ENCODE measurements at regions not wholly inside any gene's neighbourhood (a gene's known extent, or its start where the extent isn't known, plus 50 kb on each side); places are given as distances from the start of the nearest gene placed in this dataset.

- no peak for DNase-seq (ENCODE audit: low read depth)
Observed at GRCh38 chr16:50916040-50916439, 174.2 kb downstream of the CYLD start.

DNA sequence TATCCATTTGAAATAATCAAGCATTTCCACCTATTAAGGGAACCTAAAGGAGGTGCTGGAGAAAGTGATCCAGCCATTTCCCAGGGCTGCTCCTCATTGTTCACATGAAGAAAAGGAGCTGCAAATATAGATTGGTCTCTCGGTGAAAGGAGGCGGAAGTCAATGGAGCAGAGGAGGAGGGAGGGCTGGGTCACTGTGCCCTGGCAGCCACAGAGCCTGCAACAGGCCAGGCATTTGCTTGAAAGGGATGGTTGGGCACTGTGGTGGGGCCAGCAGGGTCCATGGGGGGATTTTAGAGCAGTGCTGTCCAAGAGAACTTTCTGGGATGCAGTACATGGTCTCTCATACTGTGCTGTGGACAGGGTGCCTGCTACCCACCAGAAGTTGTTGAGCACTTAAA lies 173.2 kb downstream of the CYLD start:
- DNase-seq (ENCODE audit: low read depth) = no peak

DNA sequence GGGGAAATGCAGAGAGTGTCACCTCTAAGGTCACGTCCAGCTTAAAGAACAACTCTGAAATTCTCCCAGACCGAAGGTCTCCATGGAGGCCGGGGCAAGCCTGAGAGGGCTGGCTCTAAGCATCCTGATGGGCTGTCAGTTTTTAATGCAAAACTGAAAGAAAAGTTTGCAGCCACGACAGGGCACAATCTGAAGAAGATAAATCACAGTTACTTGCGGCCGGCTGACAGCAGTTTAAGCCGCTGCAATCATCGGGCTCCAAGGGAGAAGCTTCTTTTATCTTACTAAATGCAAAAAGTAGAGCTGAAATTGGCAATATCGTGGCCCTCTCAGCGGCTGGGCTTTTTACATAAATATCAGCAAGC lies 168.8 kb downstream of the CYLD start:
- DNase-seq (ENCODE audit: low read depth) = no peak

- DNase-seq (ENCODE audit: low read depth) = no peak
Observed at GRCh38 chr16:50909831-50910735, 168.2 kb downstream of the CYLD start.

DNA sequence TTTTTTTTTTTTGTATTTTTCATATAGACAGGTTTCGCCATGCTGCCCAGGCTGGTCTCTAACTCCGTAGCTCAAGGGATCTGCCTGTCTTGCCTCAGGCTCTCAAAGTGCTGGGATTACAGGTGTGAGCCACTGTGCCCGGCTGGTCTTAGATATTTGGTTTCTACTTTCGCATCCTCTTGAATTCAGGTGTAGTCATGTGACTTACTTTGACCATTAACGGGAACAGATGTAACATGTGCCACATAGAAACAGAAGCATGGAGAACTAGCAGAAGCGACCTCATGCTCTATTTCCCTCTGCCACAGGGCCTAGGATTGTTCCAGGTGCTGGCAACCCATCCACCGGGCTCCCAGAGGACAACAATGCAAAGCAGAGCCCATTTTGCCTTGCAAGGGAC lies 166.6 kb downstream of the CYLD start:
- no peak for DNase-seq (ENCODE audit: low read depth)

- DNase-seq (ENCODE audit: low read depth) = no peak
Observed at GRCh38 chr16:50906454-50906853, 164.6 kb downstream of the CYLD start.

- no peak for DNase-seq (ENCODE audit: low read depth)
Observed at GRCh38 chr16:50902457-50902856, 160.6 kb downstream of the CYLD start.

- DNase-seq (ENCODE audit: low read depth) = no peak
Observed at GRCh38 chr16:50901062-50901461, 159.2 kb downstream of the CYLD start.

GRCh38 chr16:50900391-50900942 lies 158.6 kb downstream of the CYLD start:
- DNase-seq (ENCODE audit: low read depth) = no peak

GRCh38 chr16:50899951-50900350 lies 158.1 kb downstream of the CYLD start:
- DNase-seq (ENCODE audit: low read depth) = no peak

GRCh38 chr16:50889746-50890145 lies 147.9 kb downstream of the CYLD start:
- DNase-seq (ENCODE audit: low read depth) = no peak

DNA sequence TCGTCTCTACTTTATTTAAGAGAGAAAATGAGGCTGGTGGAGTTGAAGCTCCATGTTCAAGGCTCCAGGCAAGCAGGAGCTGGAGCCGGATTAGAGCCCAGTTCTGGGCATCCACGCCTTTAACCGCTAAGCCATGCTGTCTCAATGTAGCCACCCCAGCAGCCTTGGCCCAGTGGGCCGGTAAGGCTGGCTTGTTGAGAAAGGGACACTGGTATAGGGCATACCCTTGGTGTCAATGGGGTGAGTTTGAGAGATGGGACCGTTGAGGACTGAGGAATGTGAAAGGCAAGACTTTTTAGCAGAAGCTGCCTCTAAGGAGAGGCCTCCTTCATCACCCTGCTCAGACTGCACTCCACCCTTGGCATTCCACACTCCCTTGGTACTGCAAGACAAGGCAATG lies 147.4 kb downstream of the CYLD start:
- no peak for DNase-seq (ENCODE audit: low read depth)

DNA sequence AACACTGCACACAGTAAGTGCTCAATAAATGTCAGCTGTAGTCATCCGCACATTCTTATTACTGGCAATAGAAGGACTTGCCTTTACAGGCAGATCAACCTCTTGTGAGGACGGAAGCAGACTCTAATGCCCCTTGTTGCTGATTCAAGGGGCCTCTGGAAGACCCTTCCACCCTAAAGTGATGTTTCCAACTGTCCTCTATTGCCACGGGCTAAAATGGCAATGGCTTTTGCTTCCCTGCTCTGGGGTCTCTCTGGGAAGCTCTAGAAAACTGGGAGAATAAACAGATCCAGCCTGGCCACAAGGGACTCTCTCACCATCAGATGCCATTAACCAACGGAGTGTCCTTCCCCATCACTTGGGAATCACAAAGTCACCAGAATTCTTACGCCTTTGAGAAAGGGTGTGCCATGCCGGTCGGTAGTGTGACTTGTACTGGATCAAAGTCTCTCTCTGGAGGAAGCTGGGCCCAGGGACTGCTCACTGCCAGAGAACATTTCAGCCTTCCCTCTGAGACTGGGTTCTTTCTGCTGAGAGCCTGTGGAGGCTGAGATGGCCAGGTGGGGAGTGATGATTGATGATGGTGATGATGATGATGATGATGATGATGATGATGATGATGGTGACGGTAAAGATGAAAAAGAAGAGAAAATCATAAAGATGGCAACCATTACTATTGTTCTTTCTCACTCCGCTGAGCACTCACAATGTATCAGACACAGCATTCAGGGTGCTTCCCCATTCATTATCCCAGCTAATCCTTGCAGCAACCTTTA lies 146.8 kb downstream of the CYLD start:
- DNase-seq (ENCODE audit: low read depth) = no peak

- no peak for DNase-seq (ENCODE audit: low read depth)
Observed at GRCh38 chr16:50887500-50888298, 145.8 kb downstream of the CYLD start.

DNA sequence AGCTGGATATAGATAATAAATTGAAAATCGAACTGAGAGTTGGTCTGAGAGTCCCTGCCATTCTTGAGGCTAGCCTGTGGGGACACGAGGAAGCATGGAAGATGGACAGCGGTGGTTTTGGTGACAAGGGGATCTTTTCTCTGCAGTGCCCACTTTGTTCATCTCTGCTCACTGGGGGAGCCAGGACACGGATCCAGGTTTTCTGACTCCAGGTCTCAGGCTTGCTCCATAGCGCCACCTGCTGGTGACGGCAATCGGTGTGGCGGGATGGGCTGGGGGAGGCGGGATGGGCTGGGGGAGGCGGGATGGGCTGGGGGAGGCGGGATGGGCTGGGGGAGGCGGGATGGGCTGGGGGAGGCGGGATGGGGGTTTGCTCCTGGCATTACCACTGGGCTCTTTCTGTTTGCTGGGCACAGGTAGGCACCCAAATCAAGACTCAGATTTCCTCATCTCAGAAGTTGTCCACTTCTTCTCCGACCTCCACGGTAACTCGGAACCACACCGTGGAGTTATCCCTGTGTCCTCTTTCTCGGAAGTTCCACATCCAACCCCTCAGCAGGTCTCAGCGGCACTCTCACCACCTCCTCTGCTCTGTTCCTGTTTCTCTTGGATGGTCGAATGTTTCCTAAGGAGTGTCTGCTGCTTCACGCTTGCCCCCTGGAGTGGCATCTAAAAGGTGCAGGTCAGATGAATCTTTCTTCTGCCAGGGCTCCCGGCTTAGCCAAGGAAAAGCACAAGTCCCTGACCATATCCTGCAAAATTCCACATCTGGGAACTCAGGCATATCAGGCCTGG lies 142.4 kb downstream of the CYLD start:
- DNase-seq (ENCODE audit: low read depth) = no peak

DNA sequence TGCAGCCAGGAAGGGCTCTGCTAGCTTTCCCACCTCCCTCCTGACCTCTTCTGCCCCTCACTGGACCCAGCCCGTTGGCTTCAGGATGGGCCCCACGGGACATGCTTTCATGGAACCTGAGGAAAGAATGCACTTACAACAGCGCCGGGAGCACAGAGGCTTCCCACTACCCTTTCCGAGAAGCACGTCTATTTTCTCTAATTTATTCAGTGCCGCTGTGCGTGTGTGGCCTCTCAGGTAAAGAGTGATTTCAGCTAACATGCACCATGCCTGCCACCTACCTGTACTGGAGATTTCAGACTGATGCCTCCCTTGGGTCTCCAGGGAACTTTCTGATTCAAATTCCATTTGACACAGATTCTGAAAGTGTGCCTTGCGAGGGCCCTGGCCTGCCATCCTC lies 140.1 kb downstream of the CYLD start:
- DNase-seq (ENCODE audit: low read depth) = no peak

- no peak for DNase-seq (ENCODE audit: low read depth)
Observed at GRCh38 chr16:50881331-50881830, 139.5 kb downstream of the CYLD start.

GRCh38 chr16:50880926-50881325 lies 139.0 kb downstream of the CYLD start:
- no peak for DNase-seq (ENCODE audit: low read depth)

DNA sequence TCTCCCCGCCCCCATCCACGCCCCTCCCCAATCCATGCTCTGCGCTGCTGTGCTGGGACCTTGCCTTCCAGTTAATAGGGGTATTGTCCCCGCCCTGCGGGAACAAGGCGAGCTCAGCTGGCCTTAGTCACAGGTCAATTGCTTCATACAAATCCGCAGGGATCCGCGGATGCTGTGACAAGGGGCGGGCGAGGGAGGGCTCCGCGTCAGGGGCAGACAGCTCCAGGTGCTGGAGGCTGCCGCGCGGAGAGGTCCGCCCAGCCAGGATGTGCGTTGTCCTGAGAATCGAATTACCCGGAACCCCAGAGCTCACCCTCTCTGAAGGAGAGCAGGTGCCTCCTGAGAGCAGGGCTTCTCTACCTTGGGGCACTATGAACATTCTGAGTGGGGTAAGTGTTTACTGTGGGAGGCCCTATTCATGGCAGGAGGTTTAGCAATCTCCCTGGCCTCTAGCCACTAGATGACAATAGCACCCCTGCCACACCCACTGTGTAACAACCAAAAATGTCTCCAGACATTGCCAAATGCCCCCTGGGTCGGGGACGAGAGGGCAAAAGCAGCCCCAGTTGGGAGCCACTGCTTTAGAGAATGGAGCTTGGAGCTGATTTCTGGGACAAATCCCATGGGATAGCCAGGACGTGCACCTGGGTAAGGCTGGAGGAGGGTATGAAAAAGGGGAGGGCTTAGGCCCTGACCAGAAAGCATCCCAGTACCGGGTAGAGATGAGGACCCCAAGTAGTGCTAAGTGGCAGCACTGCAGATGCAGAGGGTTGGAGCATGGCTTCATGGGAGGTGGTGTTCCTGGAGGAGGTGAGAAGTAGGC lies 138.2 kb downstream of the CYLD start:
- DNase-seq (ENCODE audit: low read depth) = no peak

DNA sequence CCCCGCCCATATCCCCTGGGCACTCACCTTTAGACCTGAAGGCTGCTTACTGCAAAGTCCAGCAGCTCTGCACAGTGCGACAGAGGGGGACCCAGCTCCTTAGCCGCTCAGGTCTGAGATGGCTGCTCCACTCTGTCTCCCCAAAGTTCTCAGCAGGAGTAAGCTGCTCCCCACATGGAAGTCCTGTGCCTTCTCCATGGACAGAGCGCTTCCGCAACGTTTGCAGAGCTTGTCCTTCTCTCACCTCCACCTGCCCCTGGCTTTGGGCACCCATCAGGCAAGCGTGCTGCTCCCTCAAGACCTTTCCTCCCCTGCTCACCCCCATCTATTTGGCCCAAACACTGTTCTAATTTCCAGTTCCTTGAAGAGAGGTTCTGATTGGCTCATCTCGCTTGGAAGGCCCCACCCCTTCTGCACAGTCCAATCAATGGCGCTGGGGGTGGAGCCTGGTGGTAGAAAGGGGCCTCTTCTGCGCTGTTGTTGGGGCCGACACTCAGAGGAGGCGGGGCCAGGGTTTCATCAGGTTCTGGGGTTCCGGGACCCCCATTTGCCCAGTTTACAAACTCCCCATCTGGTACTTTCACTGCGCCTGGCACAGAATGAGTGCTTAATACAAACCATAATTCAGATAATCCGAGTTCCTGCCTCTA lies 137.2 kb downstream of the CYLD start:
- no peak for DNase-seq (ENCODE audit: low read depth)
